ENCODE measurements at regions not wholly inside any gene's neighbourhood (a gene's known extent, or its start where the extent isn't known, plus 50 kb on each side); places are given as distances from the start of the nearest gene placed in this dataset.

GRCh38 chr4:115365185-115365584 is 251.8 kb upstream of the NDST4 start:
- TF ChIP-seq TAF1 (IDR thresholded peaks at IDR 0.05; ENCODE audit: low read depth) (no peak), TEAD4 (IDR thresholded peaks at IDR 0.05) (no peak), ZBTB7A (IDR thresholded peaks at IDR 0.05; ENCODE audit: low read depth) (no peak), YY1 (IDR thresholded peaks at IDR 0.05; ENCODE audit: low read depth) (no peak), CEBPB (IDR thresholded peaks at IDR 0.05) (no peak), EP300 (IDR thresholded peaks at IDR 0.05; ENCODE audit: borderline replicate concordance) (no peak), FOXM1 (IDR thresholded peaks at IDR 0.05; ENCODE audit: borderline replicate concordance, low read depth) (no peak), EGR1 (IDR thresholded peaks at IDR 0.05) (no peak), MAX (IDR thresholded peaks at IDR 0.05) (no peak), RAD21 (IDR thresholded peaks at IDR 0.05; ENCODE audit: low read depth) (no peak), TCF12 (IDR thresholded peaks at IDR 0.05; ENCODE audit: low read depth) (no peak), REST (IDR thresholded peaks at IDR 0.05; ENCODE audit: low read depth) (no peak), NFIC (IDR thresholded peaks at IDR 0.05) (no peak), CREB1 (IDR thresholded peaks at IDR 0.05; ENCODE audit: low read depth) (no peak), USF1 (IDR thresholded peaks at IDR 0.05) (no peak)

GRCh38 chr4:115361781-115362180 is 248.4 kb upstream of the NDST4 start:
- TF ChIP-seq NFIC (IDR thresholded peaks at IDR 0.05) = no peak
- no peak for TF ChIP-seq TEAD4 (IDR thresholded peaks at IDR 0.05)
- no peak for TF ChIP-seq CEBPB (IDR thresholded peaks at IDR 0.05)
- no peak for TF ChIP-seq YY1 (IDR thresholded peaks at IDR 0.05; ENCODE audit: low read depth)
- TF ChIP-seq FOXM1 (IDR thresholded peaks at IDR 0.05; ENCODE audit: borderline replicate concordance, low read depth) = no peak
- TF ChIP-seq ZBTB7A (IDR thresholded peaks at IDR 0.05; ENCODE audit: low read depth) = no peak
- no peak for TF ChIP-seq MAX (IDR thresholded peaks at IDR 0.05)
- TF ChIP-seq TAF1 (IDR thresholded peaks at IDR 0.05; ENCODE audit: low read depth) = no peak
- TF ChIP-seq RAD21 (IDR thresholded peaks at IDR 0.05; ENCODE audit: low read depth) = no peak
- TF ChIP-seq EGR1 (IDR thresholded peaks at IDR 0.05) = no peak
- no peak for TF ChIP-seq TCF12 (IDR thresholded peaks at IDR 0.05; ENCODE audit: low read depth)
- TF ChIP-seq CREB1 (IDR thresholded peaks at IDR 0.05; ENCODE audit: low read depth) = no peak
- TF ChIP-seq REST (IDR thresholded peaks at IDR 0.05; ENCODE audit: low read depth) = no peak
- TF ChIP-seq EP300 (IDR thresholded peaks at IDR 0.05; ENCODE audit: borderline replicate concordance) = no peak
- TF ChIP-seq USF1 (IDR thresholded peaks at IDR 0.05) = no peak

GRCh38 chr4:115360431-115360830 is 247.0 kb upstream of the NDST4 start:
- TF ChIP-seq ZBTB7A (IDR thresholded peaks at IDR 0.05; ENCODE audit: low read depth) (no peak), YY1 (IDR thresholded peaks at IDR 0.05; ENCODE audit: low read depth) (no peak), MAX (IDR thresholded peaks at IDR 0.05) (no peak), TAF1 (IDR thresholded peaks at IDR 0.05; ENCODE audit: low read depth) (no peak), REST (IDR thresholded peaks at IDR 0.05; ENCODE audit: low read depth) (no peak), USF1 (IDR thresholded peaks at IDR 0.05) (no peak), CREB1 (IDR thresholded peaks at IDR 0.05; ENCODE audit: low read depth) (no peak), CEBPB (IDR thresholded peaks at IDR 0.05) (no peak), EGR1 (IDR thresholded peaks at IDR 0.05) (no peak), RAD21 (IDR thresholded peaks at IDR 0.05; ENCODE audit: low read depth) (no peak)

- no peak for TF ChIP-seq EP300 (IDR thresholded peaks at IDR 0.05; ENCODE audit: borderline replicate concordance)
- no peak for TF ChIP-seq CEBPB (IDR thresholded peaks at IDR 0.05)
- no peak for TF ChIP-seq YY1 (IDR thresholded peaks at IDR 0.05; ENCODE audit: low read depth)
- no peak for TF ChIP-seq FOXM1 (IDR thresholded peaks at IDR 0.05; ENCODE audit: borderline replicate concordance, low read depth)
- TF ChIP-seq CREB1 (IDR thresholded peaks at IDR 0.05; ENCODE audit: low read depth) = no peak
- no peak for TF ChIP-seq USF1 (IDR thresholded peaks at IDR 0.05)
- TF ChIP-seq ZBTB7A (IDR thresholded peaks at IDR 0.05; ENCODE audit: low read depth) = no peak
- TF ChIP-seq EGR1 (IDR thresholded peaks at IDR 0.05) = no peak
- TF ChIP-seq TEAD4 (IDR thresholded peaks at IDR 0.05) = no peak
- no peak for TF ChIP-seq REST (IDR thresholded peaks at IDR 0.05; ENCODE audit: low read depth)
- TF ChIP-seq TAF1 (IDR thresholded peaks at IDR 0.05; ENCODE audit: low read depth) = no peak
- TF ChIP-seq MAX (IDR thresholded peaks at IDR 0.05) = no peak
- TF ChIP-seq TCF12 (IDR thresholded peaks at IDR 0.05; ENCODE audit: low read depth) = no peak
- TF ChIP-seq NFIC (IDR thresholded peaks at IDR 0.05) = no peak
Observed at GRCh38 chr4:115357776-115358175, 244.4 kb upstream of the NDST4 start.
